Psoas muscle (tissue), 7 donors: ENCODE measurements at regions not wholly inside any gene's neighbourhood (a gene's known extent, or its start where the extent isn't known, plus 50 kb on each side); places are given as distances from the start of the nearest gene placed in this dataset.
A peak's percentile ranks its signal among the peaks of the same experiment; 100 is the strongest.

Experiments used
- ATAC-seq, 4 donors: fragments of 200-7000 bp; cut with Tn5 transposase; one replicate each; pipeline ENCODE4 v1.9.1; 2020; ENCODE audit warnings: moderate library complexity in 3 of 4, mild to moderate bottlenecking in 2 of 4
- DNase-seq, 2 donors: peaks; one replicate each; pipeline ENCODE4 v3.0.0-alpha.2; 2020
- H3K27ac ChIP-seq: fragments of 200-600 bp; one replicate; pipeline ENCODE4 v1.8.0; 2022
- H3K27me3 ChIP-seq, 3 donors: fragments of 200-600 bp in 1 of 3; one replicate each; pipeline versions ENCODE4 v1.6.1 to v1.8.0; 2013 to 2022; ENCODE audit warnings: low read length in 2 of 3, mild to moderate bottlenecking in 2 of 3, moderate library complexity in 1 of 3; ENCODE audit not compliant: insufficient read depth in 3 of 3
- H3K36me3 ChIP-seq, 2 donors: fragments of 200-600 bp in 1 of 2; one replicate each; pipeline versions ENCODE4 v1.6.1 to v1.8.0; 2013 to 2022; ENCODE audit warnings: low read depth in 1 of 2, mild to moderate bottlenecking in 1 of 2, moderate library complexity in 1 of 2; ENCODE audit not compliant: insufficient read depth in 1 of 2
- H3K4me1 ChIP-seq: fragments of 200-600 bp; one replicate; pipeline ENCODE4 v1.8.0; 2022
- H3K4me3 ChIP-seq: fragments of 200-600 bp; one replicate; pipeline ENCODE4 v1.8.0; 2022; ENCODE audit warnings: mild to moderate bottlenecking
- H3K9me3 ChIP-seq: fragments of 200-600 bp; one replicate; pipeline ENCODE4 v1.8.0; 2022
- WGBS, 3 donors: extraction: QIAGEN DNeasy Blood & Tissue Kit; methylation state at CpG; one replicate each; pipeline versions ENCODE4 v1.1.6 to v1.1.7; 2013; 5-methylcytosine and 5-hydroxymethylcytosine counted together
- intact Hi-C, 2 donors: fragments of 100-400 bp; cut with DNase I; formaldehyde crosslinking; loops; one replicate each; pipeline versions ENCODE4 v1.11.0 to v1.14.2; 2022
- TF ChIP-seq, protein P1 (sequence below): fragments of 200-600 bp; IDR thresholded peaks from one replicate; pipeline ENCODE4 v1.8.0; 2022; ENCODE audit warnings: antibody characterized with exemption
- donor health status: healthy with polysubstance abuse.
- donor health status: DM: no; HTN: no; CAD: no; lungs with moderate emphysema.
- donor health status: Bipolar disorder and iron deficiency.
- donor health status: healthy.
- donor health status: DM: yes; HTN: yes; CAD: no.
- donor health status: DM: no; HTN: no; CAD: no.
- donor health status: DM: yes; HTN: yes; CAD: no.

DNA sequence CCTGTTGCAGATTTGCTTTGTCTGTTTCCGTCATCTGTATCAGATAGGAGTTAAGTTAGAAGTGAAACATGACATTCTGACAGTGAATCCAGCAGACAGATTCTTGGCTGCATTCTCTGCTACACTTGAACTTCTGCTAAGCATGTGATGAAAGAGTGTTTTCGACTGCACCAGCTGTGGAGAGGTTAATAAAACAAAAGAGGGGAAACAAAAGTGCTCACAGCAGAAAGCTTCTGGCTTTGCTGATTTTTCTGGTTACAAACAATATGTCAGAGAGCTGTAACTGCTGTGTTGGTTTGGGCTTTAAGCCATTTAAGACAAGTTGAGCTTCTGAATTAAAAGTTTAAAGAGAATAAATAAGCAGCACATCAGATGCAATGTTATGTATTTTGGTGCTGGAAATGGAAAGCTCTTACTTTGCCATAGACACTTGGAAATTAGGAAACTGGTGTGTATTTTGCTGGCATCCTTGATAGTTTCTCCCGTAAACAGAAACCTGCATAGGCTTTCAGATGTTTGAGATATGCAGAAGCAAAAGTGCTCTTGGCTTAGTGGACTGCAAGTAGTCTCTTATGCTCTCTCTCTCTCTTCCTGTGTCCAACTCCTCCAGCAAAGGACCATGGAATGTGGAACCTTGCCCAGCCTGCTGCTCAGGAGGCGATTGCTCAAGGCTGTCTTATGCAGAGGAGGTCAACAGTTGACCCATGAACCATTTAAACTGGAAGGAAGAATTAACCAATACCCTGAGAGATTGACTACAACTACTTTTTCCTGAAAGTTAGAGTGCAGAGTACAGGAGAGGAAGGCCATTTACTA lies 104.9 kb downstream of the RPS12 start:
- peaks cover 18% of the 10 kb centered on the region for H3K4me1 ChIP-seq
- H3K27ac ChIP-seq, result peak overlapping the region; percentile 67
- no peaks in the 10 kb centered on the region for H3K36me3 ChIP-seq
- intact Hi-C loops, result no loop called here
- ATAC-seq (peak; percentile 93 to 100 (median 96)), DNase-seq (peak; percentile 69 to 78)
- no peaks in the 10 kb centered on the region for H3K9me3 ChIP-seq
- WGBS, 3 donors, result 6 to 7% (median 7%) methylated on average over 4 of the region's 4 CpGs
- H3K4me3 ChIP-seq, result peak overlapping the region; percentile 23
- TF ChIP-seq, protein P1, sequence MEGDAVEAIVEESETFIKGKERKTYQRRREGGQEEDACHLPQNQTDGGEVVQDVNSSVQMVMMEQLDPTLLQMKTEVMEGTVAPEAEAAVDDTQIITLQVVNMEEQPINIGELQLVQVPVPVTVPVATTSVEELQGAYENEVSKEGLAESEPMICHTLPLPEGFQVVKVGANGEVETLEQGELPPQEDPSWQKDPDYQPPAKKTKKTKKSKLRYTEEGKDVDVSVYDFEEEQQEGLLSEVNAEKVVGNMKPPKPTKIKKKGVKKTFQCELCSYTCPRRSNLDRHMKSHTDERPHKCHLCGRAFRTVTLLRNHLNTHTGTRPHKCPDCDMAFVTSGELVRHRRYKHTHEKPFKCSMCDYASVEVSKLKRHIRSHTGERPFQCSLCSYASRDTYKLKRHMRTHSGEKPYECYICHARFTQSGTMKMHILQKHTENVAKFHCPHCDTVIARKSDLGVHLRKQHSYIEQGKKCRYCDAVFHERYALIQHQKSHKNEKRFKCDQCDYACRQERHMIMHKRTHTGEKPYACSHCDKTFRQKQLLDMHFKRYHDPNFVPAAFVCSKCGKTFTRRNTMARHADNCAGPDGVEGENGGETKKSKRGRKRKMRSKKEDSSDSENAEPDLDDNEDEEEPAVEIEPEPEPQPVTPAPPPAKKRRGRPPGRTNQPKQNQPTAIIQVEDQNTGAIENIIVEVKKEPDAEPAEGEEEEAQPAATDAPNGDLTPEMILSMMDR, result no peak
- H3K27me3 ChIP-seq, result no peaks in the 10 kb centered on the region

DNA sequence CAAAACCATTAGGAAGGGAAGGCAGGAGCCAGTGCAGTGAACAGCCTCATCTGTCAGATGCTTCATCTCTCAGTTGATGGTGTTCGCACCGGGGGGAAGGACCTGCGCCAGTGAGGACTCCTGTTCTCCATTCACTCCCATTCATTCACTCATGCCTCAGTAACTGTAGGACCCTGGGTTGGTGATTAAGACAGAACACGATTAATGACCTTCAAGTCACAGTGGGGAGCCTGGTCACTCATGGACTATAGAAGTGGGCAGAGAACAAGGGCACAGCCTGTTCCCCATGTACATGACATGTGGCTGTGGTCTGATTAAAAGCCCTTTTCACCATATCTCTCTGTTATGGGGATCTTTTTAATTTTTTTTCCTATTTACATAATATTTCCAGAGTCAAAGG lies 113.3 kb downstream of the RPS12 start:
- 89 to 95% (median 90%) methylated on average over 4 of the region's 4 CpGs for WGBS, 3 donors
- no peak for DNase-seq
- Histone ChIP-seq H3K27me3 (no peaks in the 10 kb centered on the region), H3K36me3 (no peaks in the 10 kb centered on the region), H3K4me3 (no peak overlapping the region), H3K9me3 (no peaks in the 10 kb centered on the region), H3K27ac (no peak overlapping the region), H3K4me1 (no peaks in the 10 kb centered on the region)
- intact Hi-C loops, result no loop called here
- TF ChIP-seq, protein P1, result no peak
- ATAC-seq, result no peak

DNA sequence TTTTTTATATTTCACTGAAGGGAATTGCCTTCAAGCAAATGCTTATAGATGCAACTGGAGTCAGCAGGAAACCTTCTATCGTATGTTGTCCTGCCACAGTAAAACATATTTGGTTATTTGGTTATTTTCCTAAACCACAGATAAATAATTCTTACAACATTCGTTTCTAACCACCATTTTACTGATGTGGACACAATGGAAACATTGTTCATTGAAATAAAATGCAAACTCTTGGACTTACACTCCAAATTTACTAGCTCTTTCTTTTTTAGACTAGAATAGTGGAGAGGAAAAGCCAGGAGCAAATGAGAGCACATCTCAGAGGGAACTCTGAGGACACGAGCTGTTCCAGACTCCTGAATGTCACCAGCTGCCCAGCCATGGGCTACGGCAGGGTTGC lies 114.8 kb downstream of the RPS12 start:
- ATAC-seq, result no peak
- intact Hi-C loops, result no loop called here
- no peaks in the 10 kb centered on the region for H3K27me3 ChIP-seq
- no peaks in the 10 kb centered on the region for H3K36me3 ChIP-seq
- DNase-seq, result no peak
- WGBS, 3 donors, result 46 to 61% (median 49%) methylated on average over 4 of the region's 4 CpGs
- TF ChIP-seq, protein P1, result no peak
- H3K27ac ChIP-seq, result no peak overlapping the region
- H3K4me1 ChIP-seq, result no peaks in the 10 kb centered on the region
- H3K4me3 ChIP-seq, result no peak overlapping the region
- no peaks in the 10 kb centered on the region for H3K9me3 ChIP-seq

DNA sequence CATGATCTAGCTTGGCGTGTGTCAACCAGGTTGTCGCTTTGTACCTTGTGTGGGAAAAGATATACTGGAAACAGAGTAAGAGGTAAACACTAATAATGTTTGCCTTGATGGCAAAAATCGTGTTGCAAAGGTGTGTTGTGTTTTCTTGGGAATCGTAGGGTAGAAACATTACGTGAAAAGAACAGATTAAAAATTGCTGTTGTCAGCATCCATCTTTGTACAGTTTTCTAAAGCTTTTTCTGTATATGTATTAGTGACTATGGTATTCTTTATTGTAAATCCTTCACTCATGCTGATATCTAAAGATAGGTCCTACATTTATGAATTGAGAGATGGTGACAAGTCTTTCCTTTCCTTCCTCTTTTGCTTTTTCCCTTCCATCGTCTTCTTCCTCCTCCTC lies 116.9 kb downstream of the RPS12 start:
- no peaks in the 10 kb centered on the region for H3K9me3 ChIP-seq
- DNase-seq (no peak), ATAC-seq (no peak)
- H3K4me1 ChIP-seq, result no peaks in the 10 kb centered on the region
- intact Hi-C loops, result no loop called here
- TF ChIP-seq, protein P1, result no peak
- 86 to 91% (median 91%) methylated on average over 6 of the region's 6 CpGs for WGBS, 3 donors
- H3K27ac ChIP-seq, result no peak overlapping the region
- no peaks in the 10 kb centered on the region for H3K36me3 ChIP-seq
- no peaks in the 10 kb centered on the region for H3K27me3 ChIP-seq
- no peak overlapping the region for H3K4me3 ChIP-seq
